GM23248 (cell line): ENCODE measurements at regions not wholly inside any gene's neighbourhood (a gene's known extent, or its start where the extent isn't known, plus 50 kb on each side); places are given as distances from the start of the nearest gene placed in this dataset.
A peak's percentile ranks its signal among the peaks of the same experiment; 100 is the strongest.

ENCODE experiments used
- DNase-seq: peaks from one replicate; pipeline ENCODE4 v3.0.0-alpha.2; 2015
- H2AFZ ChIP-seq: fragments of 200-600 bp; sonication (generic); 2 replicates; pipeline ENCODE4 v1.6.1; 2016; ENCODE audit warnings: antibody characterized with exemption
- H3F3A ChIP-seq: fragments of 200-600 bp; sonication (generic); 2 replicates; pipeline ENCODE4 v1.6.1; 2016; ENCODE audit warnings: mild to moderate bottlenecking, antibody characterized with exemption, mixed run types; ENCODE audit not compliant: insufficient read depth
- H3K27ac ChIP-seq: fragments of 200-600 bp; sonication (generic); 2 replicates; pipeline ENCODE4 v1.5.1; 2016; ENCODE audit warnings: mild to moderate bottlenecking
- H3K27me3 ChIP-seq: fragments of 200-600 bp; sonication (generic); replicated peaks from 2 replicates; pipeline ENCODE4 v1.6.1; 2016; ENCODE audit warnings: mild to moderate bottlenecking; ENCODE audit not compliant: insufficient read depth
- H3K36me3 ChIP-seq: fragments of 200-600 bp; sonication (generic); 2 replicates; pipeline ENCODE4 v1.6.1; 2016; ENCODE audit warnings: low read depth, mild to moderate bottlenecking
- H3K4me1 ChIP-seq: fragments of 200-600 bp; sonication (generic); 2 replicates; pipeline ENCODE4 v1.6.1; 2016; ENCODE audit warnings: mild to moderate bottlenecking; ENCODE audit not compliant: insufficient read depth
- H3K4me2 ChIP-seq: fragments of 200-600 bp; sonication (generic); one replicate; pipeline ENCODE4 v1.6.1; 2016; ENCODE audit warnings: mild to moderate bottlenecking; ENCODE audit not compliant: unreplicated experiment
- H3K4me3 ChIP-seq: fragments of 200-600 bp; sonication (generic); 2 replicates; pipeline ENCODE4 v1.5.1; 2016; ENCODE audit warnings: mild to moderate bottlenecking
- H3K79me2 ChIP-seq: fragments of 200-600 bp; sonication (generic); 2 replicates; pipeline ENCODE4 v1.6.1; 2016; ENCODE audit warnings: mild to moderate bottlenecking; ENCODE audit not compliant: insufficient read depth
- H3K9ac ChIP-seq: fragments of 200-600 bp; sonication (generic); 2 replicates; pipeline ENCODE4 v1.6.1; 2016; ENCODE audit warnings: mild to moderate bottlenecking
- H3K9me2 ChIP-seq: fragments of 200-600 bp; sonication (generic); 2 replicates; pipeline ENCODE4 v1.6.1; 2016; ENCODE audit warnings: mixed run types, mild to moderate bottlenecking, moderate library complexity; ENCODE audit not compliant: insufficient read depth
- H3K9me3 ChIP-seq: fragments of 200-600 bp; sonication (generic); one replicate; pipeline ENCODE4 v1.6.1; 2017; ENCODE audit warnings: low read depth
- H4K20me1 ChIP-seq: fragments of 200-600 bp; sonication (generic); 2 replicates; pipeline ENCODE4 v1.6.0; 2016; ENCODE audit not compliant: insufficient read depth
- EZH2 ChIP-seq: fragments of 200-600 bp; sonication (generic); IDR thresholded peaks from 2 replicates; pipeline ENCODE4 v1.6.1; 2018; ENCODE audit warnings: antibody characterized with exemption, mild to moderate bottlenecking; ENCODE audit not compliant: insufficient read depth, poor library complexity, severe bottlenecking
- EZH2phosphoT487 ChIP-seq: fragments of 200-600 bp; sonication (generic); IDR thresholded peaks from 2 replicates; pipeline ENCODE4 v1.6.1; 2018; ENCODE audit warnings: antibody characterized with exemption, moderate library complexity, mild to moderate bottlenecking, low read depth; ENCODE audit not compliant: insufficient read depth
- WGBS, 2 experiments: methylation state at CpG; one replicate each; pipeline ENCODE4 v1.1.6; 2015 to 2017; ENCODE audit warnings: low lambda C conversion rate in 2 of 2, low coverage in 1 of 2; ENCODE audit errors: missing lambda C conversion rate in 2 of 2; 5-methylcytosine and 5-hydroxymethylcytosine counted together
- in situ Hi-C: fragments of 300-500 bp; cut with MboI; formaldehyde crosslinking; loops from 2 replicates; pipeline ENCODE4 v1.15.0; 2020

- Histone ChIP-seq H3K9me3 (no peaks in the 10 kb centered on the region), H3K27me3 (no peaks in the 10 kb centered on the region), H3K27ac (no peak overlapping the region), H3F3A (no peaks in the 10 kb centered on the region), H4K20me1 (no peaks in the 10 kb centered on the region), H3K9ac (no peak overlapping the region), H3K36me3 (no peaks in the 10 kb centered on the region), H3K79me2 (no peaks in the 10 kb centered on the region), H3K4me3 (no peak overlapping the region), H3K4me1 (no peaks in the 10 kb centered on the region), H3K9me2 (no peaks in the 10 kb centered on the region), H3K4me2 (no peak overlapping the region), H2AFZ (no peak overlapping the region)
- DNase-seq: peak; percentile 47
- WGBS, 2 experiments: 83 to 96% methylated on average over 1 of the region's 1 CpG
- in situ Hi-C loops: no loop called here
- TF ChIP-seq EZH2phosphoT487 (no peak), EZH2 (no peak)
Measured at GRCh38 chr6:145137425-145137824, 597.9 kb downstream of the EPM2A start.

DNA sequence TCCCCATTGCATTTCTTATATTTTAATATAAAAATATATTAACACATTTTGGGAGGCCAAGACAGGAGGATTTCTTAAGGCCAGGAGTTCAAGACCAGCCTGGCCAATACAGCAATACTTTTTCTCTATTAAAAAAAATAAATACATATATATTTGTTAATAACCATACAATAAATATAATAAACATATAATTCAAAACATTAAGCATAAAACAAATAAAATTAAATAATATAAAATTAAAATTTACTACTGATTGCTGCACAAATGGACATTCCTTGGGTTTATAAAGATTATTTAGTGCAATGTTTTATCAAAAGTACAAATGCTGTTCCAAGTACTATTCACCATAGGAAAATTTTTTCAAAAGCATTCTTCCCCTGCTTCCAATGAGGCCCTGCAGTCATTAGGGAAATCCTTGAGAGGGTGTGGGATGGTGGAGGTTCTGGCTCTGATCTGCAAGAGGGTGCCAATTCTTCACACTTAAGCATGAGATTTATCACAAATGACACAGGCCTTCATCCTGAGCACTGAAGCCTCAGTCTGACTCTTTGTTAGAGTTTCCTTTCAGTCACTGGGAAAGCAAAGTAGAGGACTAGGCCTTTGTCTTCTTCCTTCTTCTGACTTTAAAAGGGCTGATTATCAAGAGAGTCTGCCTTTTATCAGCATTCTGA lies 596.7 kb downstream of the EPM2A start:
- DNase-seq: no peak
- Histone ChIP-seq H4K20me1 (no peaks in the 10 kb centered on the region), H3F3A (no peaks in the 10 kb centered on the region), H3K4me1 (no peaks in the 10 kb centered on the region), H3K79me2 (no peaks in the 10 kb centered on the region), H3K27ac (peak overlapping the region; percentile 28; the same call in 1 of the 2 replicates), H3K9me2 (no peaks in the 10 kb centered on the region), H2AFZ (peak overlapping the region; percentile 46; the same call in 1 of the 2 replicates), H3K4me2 (no peak overlapping the region), H3K4me3 (no peak overlapping the region), H3K36me3 (no peaks in the 10 kb centered on the region), H3K27me3 (no peaks in the 10 kb centered on the region), H3K9me3 (no peaks in the 10 kb centered on the region), H3K9ac (no peak overlapping the region)
- in situ Hi-C loops: no loop called here
- no peak for TF ChIP-seq EZH2phosphoT487
- no peak for TF ChIP-seq EZH2

- H3F3A ChIP-seq: no peaks in the 10 kb centered on the region
- H2AFZ ChIP-seq: peak overlapping the region; percentile 46; the same call in 1 of the 2 replicates
- DNase-seq: peak; percentile 70
- WGBS, 2 experiments: 38 to 46% methylated on average over 7 of the region's 7 CpGs
- H3K9me3 ChIP-seq: no peaks in the 10 kb centered on the region
- H3K4me2 ChIP-seq: peak overlapping the region; percentile 4
- no peaks in the 10 kb centered on the region for H3K36me3 ChIP-seq
- in situ Hi-C loops: no loop called here
- no peak for TF ChIP-seq EZH2phosphoT487
- no peak for TF ChIP-seq EZH2
- no peaks in the 10 kb centered on the region for H3K79me2 ChIP-seq
- no peaks in the 10 kb centered on the region for H3K27me3 ChIP-seq
- no peaks in the 10 kb centered on the region for H3K9me2 ChIP-seq
- H3K4me3 ChIP-seq: no peak overlapping the region
- no peak overlapping the region for H3K9ac ChIP-seq
- no peaks in the 10 kb centered on the region for H4K20me1 ChIP-seq
- no peaks in the 10 kb centered on the region for H3K4me1 ChIP-seq
- peak overlapping the region; percentile 28; the same call in 1 of the 2 replicates for H3K27ac ChIP-seq
Measured at GRCh38 chr6:145139140-145139850, 596.0 kb downstream of the EPM2A start.

DNA sequence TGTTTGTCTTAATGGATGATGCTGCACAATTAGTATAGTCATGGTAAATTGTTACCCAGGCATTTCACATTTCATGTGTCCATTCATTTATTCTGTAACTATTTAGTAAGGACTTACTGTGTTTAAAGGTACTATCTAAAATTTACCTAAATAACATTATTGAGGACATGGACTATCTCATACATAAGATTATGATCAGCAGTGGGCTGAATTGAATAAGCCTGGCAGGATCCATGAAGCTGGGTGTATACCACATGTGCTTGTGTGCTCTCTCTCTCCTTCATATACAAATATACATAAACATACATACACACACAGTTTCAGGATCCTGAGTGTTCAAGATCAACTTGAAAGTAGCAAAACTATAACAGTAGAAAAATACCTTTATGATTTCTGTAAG lies 595.4 kb downstream of the EPM2A start:
- no peak overlapping the region for H3K9ac ChIP-seq
- no peak overlapping the region for H2AFZ ChIP-seq
- H3K27me3 ChIP-seq: no peaks in the 10 kb centered on the region
- in situ Hi-C loops: no loop called here
- H3K27ac ChIP-seq: no peak overlapping the region
- no peak overlapping the region for H3K4me3 ChIP-seq
- TF ChIP-seq EZH2 (no peak), EZH2phosphoT487 (no peak)
- no peaks in the 10 kb centered on the region for H3K4me1 ChIP-seq
- no peak for DNase-seq
- no peaks in the 10 kb centered on the region for H4K20me1 ChIP-seq
- no peaks in the 10 kb centered on the region for H3K9me3 ChIP-seq
- no peaks in the 10 kb centered on the region for H3K79me2 ChIP-seq
- no peak overlapping the region for H3K4me2 ChIP-seq
- no peaks in the 10 kb centered on the region for H3K9me2 ChIP-seq
- H3F3A ChIP-seq: no peaks in the 10 kb centered on the region
- no peaks in the 10 kb centered on the region for H3K36me3 ChIP-seq

GRCh38 chr6:145141572-145141971 lies 593.7 kb downstream of the EPM2A start:
- H3K36me3 ChIP-seq: no peaks in the 10 kb centered on the region
- no peaks in the 10 kb centered on the region for H3K27me3 ChIP-seq
- H3K9me2 ChIP-seq: no peaks in the 10 kb centered on the region
- H3F3A ChIP-seq: no peaks in the 10 kb centered on the region
- no peak for DNase-seq
- H3K27ac ChIP-seq: no peak overlapping the region
- no peaks in the 10 kb centered on the region for H3K79me2 ChIP-seq
- TF ChIP-seq EZH2phosphoT487 (no peak), EZH2 (no peak)
- no peaks in the 10 kb centered on the region for H3K9me3 ChIP-seq
- no peak overlapping the region for H3K4me2 ChIP-seq
- no peak overlapping the region for H2AFZ ChIP-seq
- in situ Hi-C loops: no loop called here
- no peak overlapping the region for H3K9ac ChIP-seq
- H3K4me1 ChIP-seq: no peaks in the 10 kb centered on the region
- no peaks in the 10 kb centered on the region for H4K20me1 ChIP-seq
- no peak overlapping the region for H3K4me3 ChIP-seq
